NB4 (cell line): ENCODE measurements at regions not wholly inside any gene's neighbourhood (a gene's known extent, or its start where the extent isn't known, plus 50 kb on each side); places are given as distances from the start of the nearest gene placed in this dataset.

Source experiments
- DNase-seq: peaks from one replicate; pipeline ENCODE4 v3.0.0; 2010; ENCODE audit warnings: low read depth
- H3K4me3 ChIP-seq: one replicate; pipeline ENCODE4 v1.5.1; 2011; ENCODE audit warnings: mild to moderate bottlenecking, low read depth, low read length, moderate library complexity
- MYC ChIP-seq: IDR thresholded peaks from 2 replicates; pipeline ENCODE4 v1.6.1; 2011; ENCODE audit warnings: low read depth, low read length
- POLR2A ChIP-seq: IDR thresholded peaks from 2 replicates; pipeline ENCODE4 v1.6.1; 2011; ENCODE audit warnings: mild to moderate bottlenecking; ENCODE audit not compliant: insufficient read length; ENCODE audit errors: extremely low read depth
- TF ChIP-seq, protein P1 (sequence below): IDR thresholded peaks from 2 replicates; pipeline ENCODE4 v1.6.1; 2011; ENCODE audit warnings: low read depth, low read length
- TF ChIP-seq, protein P2 (sequence below): IDR thresholded peaks from one replicate; pipeline ENCODE4 v1.5.1; 2012; ENCODE audit warnings: low read depth, low read length

DNA sequence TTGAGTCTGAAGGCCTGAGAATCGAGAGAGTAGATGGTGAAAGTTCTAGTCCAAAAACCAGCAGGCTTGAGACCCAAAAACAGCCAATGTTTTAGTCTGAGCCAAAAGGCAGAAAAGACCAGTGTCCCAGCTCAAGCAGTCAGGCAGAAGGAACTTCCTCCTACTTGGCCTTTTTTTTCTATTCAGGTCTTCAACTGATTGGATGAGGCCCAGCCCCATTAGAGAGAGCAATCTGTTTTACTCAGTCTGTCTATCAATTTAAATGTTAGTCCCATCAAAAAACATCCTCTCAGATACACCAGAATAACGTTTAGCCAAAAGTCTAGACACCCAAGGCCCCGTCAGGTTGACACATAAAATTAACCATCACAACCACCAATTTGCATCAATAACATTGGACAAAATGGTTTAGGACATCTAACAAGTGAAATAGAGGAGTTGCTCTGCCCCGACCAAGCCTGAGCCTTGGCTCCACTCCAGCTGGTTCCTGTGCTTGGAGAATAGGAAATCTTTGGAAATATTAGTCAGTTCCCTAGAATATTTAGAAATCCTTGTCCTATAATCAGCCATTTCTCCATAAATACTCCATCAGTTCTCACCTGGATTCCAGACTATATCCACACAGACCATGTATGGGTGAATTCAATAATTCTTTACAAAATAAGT lies 51.4 kb upstream of the LIPC start:
- DNase-seq: no peak
- TF ChIP-seq MYC: no peak
- TF ChIP-seq, protein P1, sequence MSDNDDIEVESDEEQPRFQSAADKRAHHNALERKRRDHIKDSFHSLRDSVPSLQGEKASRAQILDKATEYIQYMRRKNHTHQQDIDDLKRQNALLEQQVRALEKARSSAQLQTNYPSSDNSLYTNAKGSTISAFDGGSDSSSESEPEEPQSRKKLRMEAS: no peak
- TF ChIP-seq, protein P2, sequence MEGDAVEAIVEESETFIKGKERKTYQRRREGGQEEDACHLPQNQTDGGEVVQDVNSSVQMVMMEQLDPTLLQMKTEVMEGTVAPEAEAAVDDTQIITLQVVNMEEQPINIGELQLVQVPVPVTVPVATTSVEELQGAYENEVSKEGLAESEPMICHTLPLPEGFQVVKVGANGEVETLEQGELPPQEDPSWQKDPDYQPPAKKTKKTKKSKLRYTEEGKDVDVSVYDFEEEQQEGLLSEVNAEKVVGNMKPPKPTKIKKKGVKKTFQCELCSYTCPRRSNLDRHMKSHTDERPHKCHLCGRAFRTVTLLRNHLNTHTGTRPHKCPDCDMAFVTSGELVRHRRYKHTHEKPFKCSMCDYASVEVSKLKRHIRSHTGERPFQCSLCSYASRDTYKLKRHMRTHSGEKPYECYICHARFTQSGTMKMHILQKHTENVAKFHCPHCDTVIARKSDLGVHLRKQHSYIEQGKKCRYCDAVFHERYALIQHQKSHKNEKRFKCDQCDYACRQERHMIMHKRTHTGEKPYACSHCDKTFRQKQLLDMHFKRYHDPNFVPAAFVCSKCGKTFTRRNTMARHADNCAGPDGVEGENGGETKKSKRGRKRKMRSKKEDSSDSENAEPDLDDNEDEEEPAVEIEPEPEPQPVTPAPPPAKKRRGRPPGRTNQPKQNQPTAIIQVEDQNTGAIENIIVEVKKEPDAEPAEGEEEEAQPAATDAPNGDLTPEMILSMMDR: no peak
- no peak for TF ChIP-seq POLR2A
- H3K4me3 ChIP-seq: no peak overlapping the region

DNA sequence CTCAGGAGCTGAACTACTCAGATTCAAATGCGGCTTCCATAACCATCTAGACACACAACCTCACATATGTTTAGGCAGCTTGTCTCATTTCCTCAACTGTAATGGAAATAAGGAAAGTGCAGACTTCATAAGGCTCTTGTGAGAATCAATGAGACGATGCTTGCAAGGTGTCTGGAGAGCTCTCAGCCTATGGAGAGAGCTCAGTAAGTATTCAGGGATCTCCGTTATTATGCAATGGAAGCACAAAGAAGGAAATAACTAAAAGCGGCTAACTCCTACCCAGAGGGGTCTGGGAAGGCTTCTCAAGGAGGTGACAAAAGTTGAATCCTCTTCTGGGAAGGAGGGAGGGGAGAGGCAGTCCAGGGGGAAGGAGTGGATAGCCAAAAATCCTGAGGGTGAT lies 50.1 kb upstream of the LIPC start:
- H3K4me3 ChIP-seq: no peak overlapping the region
- no peak for DNase-seq
- TF ChIP-seq, protein P1: no peak
- TF ChIP-seq, protein P2: no peak
